DMS 273 treated with DMSO at 0.1 percent for 48 hours (cell line): ENCODE measurements at regions not wholly inside any gene's neighbourhood (a gene's known extent, or its start where the extent isn't known, plus 50 kb on each side); places are given as distances from the start of the nearest gene placed in this dataset.

Experiments used
- DNase-seq: peaks from one replicate; lab custom pipeline; 2025; lab: John Stamatoyannopoulos, UW

DNA sequence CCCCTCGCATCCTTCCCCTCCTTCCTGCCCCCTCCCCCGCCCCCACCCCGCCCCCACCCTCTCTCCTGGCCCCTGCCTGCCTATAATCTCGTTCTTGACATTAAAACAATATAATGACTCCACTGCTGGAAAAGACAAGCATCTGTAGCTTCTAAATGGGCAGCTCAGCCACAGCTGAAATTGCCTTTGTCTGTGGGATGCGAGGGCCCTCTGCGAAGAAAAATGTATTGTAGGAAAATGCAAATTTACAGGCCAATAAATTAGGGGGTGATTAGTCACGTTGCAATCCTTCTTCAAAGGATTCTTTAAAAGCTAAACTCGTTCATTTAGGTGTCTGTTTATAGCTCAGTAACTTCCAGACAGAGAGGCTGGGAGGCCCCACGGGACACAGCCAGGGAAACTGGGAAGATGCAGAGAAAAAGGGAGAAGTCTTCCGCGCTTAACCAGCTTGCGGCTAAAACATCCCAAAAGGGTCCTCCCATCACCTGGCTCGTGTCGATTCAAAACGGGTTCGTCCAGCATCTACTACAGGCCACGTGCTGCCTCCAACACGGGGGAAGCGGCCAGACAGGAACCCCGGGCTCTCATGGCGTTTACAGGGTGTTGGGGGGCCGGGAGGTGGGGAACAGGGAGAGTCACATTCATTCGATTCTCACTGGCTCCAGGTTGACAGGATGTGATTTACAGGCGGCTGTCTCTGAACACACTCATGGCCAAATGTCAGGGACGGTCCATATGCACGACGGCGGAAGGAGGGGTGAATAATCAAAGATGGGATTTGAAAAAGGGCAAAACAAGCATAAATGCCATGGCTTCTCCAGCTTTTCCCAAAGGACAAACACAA is 100.5 kb upstream of the ZBTB40 start:
- DNase-seq: no peak

- no peak for DNase-seq
These were observed 99.9 kb upstream of the ZBTB40 start for GRCh38 chr1:22351768-22352080.

DNA sequence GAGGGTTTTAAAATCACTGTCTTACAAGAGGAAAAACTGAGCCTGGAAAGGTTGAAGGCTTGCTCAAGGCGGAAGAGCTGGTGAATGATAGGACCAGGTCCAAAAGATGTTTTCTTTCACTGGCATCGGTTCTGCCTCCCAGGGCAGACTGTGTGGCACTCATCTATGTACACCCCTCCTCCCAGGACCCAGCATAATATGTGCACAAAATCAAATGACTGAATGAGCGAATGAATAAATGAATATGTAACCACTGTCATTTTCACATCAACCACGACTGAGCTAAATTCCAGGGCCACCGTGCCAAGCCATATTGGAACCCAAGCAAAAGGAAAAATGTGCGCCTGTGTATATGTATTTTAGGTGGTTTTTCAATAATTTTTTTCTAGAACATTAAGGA is 99.3 kb upstream of the ZBTB40 start:
- no peak for DNase-seq

GRCh38 chr1:22352896-22353295 is 98.8 kb upstream of the ZBTB40 start:
- no peak for DNase-seq

DNA sequence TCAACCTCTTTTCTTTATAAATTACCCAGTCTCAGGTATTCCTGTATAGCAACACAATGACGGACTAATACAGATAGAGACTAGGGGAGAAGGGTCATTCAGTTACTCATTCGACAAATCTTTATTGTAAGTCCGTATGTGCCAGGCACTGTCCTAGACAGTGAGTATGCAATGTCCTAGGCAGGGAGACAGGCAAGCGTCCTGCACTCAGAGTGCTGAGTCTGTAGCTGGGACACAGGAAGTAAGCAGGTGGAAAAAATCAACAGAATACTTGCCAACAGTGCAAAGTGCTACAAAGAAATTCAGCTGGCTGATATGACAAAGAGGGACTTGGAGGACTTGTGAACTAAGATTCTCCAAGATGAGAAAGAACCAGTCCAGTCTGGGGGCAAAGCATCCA is 92.2 kb upstream of the ZBTB40 start:
- no peak for DNase-seq

GRCh38 chr1:22362626-22363402 is 88.8 kb upstream of the ZBTB40 start:
- no peak for DNase-seq

DNA sequence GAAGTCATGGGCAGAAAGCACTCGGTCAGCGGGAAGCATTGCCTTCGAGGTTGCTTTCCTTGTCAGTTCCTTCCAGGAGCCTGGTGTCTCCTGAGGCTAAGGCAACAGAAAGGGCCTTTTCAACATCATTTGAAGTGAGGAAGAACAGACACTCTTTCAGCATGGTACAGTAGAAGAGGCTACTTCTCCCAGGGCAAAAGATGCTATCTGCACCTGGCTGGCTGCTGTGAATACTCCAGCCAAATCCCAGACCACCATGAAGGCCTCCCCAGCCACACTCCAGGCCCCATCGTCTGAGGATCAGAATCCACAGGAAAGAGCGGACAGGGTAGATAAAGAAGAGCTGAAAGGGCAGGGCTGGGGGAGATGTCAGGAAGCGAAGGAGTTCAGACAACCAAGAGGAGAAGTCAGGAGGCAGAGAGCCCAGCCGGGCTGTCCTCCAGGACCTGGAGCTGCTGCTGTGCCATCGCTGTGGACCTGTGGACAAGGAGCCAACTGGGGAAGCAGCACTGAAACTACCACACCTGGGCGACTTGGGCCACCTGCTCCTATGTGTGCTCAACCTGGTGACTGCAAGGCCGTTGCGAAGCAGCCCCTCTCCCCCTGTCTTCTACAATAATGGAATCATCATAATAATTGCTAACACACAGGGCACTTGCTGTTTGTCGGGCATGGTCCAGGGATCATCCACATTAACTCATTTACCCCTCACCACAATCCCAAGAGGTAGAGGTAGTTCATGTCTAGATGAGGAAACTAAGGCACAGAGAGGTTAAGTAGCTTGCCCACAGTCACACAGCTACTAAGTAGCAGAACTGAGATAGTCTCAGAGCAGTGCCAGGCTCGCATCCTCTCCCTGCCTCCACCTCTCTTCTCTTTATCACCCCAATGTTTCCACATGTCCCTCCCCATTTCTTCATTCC is 88.0 kb upstream of the ZBTB40 start:
- DNase-seq: no peak

GRCh38 chr1:22364326-22364650 is 87.4 kb upstream of the ZBTB40 start:
- DNase-seq: no peak

- DNase-seq: no peak
These were observed 86.9 kb upstream of the ZBTB40 start for GRCh38 chr1:22364764-22365163.

DNA sequence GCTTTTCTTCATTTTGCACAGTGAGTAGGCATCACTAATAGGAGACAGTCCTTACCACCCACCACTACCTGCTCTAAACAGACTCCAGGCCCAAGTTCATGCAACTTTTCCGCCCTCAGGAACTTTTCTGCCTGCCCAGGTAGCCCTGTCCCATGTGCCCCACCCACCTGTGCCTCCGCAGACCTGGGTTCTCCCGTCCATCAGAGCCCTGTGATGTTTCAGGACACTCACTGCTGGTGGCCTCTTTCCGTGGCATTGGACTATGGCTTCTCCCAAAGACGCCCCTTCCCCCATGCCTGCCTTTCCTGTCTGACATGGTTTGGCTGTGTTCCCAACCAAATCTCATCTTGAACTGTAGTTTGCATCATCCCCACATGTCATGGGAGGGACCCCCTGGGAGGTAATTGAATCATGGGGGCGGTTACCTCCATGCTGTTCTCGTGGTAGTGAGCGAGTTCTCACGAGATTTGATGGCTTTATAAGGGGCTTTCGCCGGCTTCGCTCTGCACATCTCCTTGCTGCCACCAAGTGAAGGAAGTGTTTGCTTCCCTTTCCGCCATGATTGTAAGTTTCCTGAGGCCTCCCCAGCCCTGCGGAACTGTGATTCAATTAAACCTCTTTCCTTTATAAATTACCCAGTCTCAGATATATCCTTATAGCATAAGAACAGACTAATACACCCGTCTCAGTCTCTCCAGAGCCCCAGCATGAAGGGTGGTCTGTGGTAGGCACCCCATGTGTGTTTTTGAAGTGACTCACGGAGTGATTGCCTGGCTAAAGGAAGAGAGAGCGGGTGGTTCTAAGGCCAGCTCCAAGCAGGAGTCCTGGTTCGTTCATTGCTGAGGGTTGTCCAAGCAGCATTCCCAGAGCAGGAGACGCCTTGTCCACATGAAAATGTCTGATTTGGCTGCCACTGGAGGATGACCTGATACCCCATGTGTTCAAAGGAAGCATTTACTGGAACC is 86.0 kb upstream of the ZBTB40 start:
- no peak for DNase-seq

GRCh38 chr1:22366346-22366745 is 85.3 kb upstream of the ZBTB40 start:
- DNase-seq: no peak

DNA sequence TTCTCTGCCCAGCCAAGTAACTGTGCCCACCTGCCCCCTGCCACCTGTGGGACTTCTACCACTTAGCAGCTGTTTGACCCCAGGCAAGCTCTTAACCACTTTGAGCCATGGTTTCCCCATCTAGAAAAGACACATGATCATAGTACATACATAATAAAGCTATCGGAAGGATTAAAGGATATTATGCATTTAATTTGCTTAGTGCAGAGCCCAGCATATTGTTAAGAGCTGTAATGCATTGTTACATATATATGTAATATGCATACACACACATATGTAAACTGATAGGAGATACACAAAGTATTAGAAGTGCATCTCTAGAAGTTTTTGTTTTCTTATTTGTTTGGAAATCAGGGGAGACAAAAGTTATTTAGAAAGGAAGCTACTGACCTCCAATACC is 83.5 kb upstream of the ZBTB40 start:
- no peak for DNase-seq

- DNase-seq: no peak
These were observed 82.1 kb upstream of the ZBTB40 start for GRCh38 chr1:22369294-22370189.

GRCh38 chr1:22370190-22370498 is 81.5 kb upstream of the ZBTB40 start:
- no peak for DNase-seq

- DNase-seq: no peak
These were observed 80.2 kb upstream of the ZBTB40 start for GRCh38 chr1:22371408-22371807.

DNA sequence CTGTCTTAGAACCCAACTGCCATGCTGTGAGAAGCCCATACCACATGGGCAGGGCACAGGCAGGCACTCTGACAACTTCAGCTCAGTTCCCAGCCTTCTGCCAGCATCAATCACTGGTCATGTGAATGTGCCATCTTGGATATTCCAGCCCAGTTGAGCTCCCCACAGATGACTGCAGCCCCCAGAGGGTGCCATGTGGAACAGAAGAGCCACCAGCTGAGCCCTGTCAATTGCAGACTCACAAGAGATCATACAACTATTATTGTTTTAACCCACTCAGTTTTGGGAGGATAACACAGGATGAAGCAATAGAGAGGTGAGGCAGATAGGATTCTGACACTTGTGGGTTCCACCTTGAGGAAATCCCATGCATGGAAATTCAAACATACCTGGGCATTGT is 78.4 kb upstream of the ZBTB40 start:
- DNase-seq: no peak

GRCh38 chr1:22374001-22374400 is 77.7 kb upstream of the ZBTB40 start:
- no peak for DNase-seq

DNA sequence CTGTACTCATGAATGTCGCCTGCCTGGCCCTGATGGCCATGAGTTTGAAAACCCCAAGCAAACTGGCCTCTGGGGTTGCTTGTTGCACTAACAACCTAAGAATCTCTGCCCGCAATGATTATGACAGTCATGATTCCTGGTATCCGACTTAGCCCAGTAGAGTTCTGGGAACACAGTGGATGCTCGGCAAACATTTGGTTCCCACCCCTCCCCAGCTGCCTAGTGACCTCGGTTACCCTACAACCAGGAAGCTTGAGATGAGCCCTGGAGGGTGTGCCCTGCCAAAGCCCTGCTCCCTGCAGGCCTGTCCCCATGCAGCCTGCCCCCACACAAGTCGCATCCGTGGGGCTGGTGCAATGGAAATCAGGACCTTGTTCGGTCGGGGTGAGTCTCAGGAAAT is 76.0 kb upstream of the ZBTB40 start:
- DNase-seq: no peak

DNA sequence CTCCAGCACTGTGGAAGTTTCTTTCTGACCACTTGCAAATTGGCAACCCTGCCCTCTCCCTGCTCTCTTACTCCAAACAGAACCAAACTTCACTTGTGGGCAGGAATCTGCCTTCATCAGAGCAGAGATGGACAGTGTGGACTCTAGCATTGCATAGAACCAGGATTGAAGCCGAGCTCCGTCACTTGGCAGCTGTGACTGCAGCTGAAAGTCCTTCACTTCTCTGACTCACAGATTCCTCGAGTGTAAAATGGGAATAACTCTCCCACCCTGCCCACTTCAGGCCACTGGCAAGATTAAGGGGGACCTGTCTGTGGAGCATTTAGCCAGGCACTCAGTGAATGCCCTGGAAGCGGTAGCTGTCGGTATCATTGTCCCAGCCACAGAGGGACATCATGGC is 75.7 kb upstream of the ZBTB40 start:
- DNase-seq: no peak

DNA sequence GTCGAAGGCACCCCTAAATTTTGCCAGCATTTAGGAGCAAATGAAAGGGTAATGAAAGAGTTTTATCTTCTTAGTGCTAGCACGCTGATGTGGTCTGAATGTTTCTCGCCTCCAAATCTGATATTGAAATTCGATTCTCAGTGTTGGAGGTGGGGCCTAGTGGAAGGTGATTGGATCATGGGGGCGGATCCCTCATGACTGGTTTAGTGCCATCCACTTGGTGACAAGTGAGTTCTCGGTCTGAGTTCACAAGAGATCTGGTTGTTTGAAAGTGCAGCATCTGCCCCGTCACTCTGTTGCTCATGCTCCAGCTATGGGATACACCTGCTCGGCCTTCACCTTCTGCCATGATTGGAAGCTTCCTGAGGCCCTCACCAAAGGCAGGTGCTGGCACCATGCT is 75.1 kb upstream of the ZBTB40 start:
- no peak for DNase-seq

DNA sequence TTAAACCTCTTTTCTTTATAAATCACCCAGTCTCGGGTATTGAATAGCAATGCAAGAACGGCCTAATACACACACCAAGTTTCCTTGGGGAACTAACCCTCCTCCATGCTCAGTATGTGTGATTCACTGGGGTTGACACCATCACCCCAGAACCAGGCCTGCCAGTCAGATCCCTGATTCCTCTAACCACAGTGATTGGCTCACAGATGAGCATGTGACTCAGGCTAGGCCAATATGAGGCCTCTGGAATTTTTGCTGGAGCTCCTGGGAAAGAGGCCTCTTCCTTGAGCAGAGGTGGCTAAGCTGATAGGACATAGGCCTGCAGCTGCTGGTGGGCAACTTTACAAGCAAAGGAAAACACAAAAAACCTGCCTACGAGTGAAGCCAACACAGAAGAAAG is 74.7 kb upstream of the ZBTB40 start:
- DNase-seq: no peak
